Stimulated activated CD4-positive, alpha-beta T cell treated with anti-CD3 and anti-CD28 coated beads, Interleukin-4, amount 100 ng/mL, for 1 hour (primary cell): ENCODE measurements at regions not wholly inside any gene's neighbourhood (a gene's known extent, or its start where the extent isn't known, plus 50 kb on each side); places are given as distances from the start of the nearest gene placed in this dataset.

Experiments used
- DNase-seq: peaks from one replicate; pipeline ENCODE4 v3.0.0-alpha.2; 2020

DNA sequence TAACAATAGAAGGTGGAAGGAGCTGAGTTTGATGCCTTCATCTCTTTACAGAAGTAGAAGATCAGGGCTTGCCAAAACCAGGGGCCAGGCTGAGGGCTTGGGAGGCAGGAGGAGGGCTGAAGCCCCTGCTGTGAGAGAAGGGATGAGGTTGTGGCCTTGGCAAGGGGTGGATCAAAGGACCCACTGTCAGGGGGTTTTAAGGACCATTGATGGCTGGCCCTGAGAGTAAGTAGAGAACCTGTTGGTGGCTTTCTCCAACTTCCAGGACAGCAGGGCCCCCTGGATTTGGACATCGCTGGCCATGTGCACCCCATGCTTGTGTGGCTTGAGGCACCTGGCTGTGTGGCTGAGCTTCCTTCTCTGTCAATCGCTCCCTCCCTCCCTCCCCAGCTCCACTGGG is 927.7 kb downstream of the TBC1D22A start:
- no peak for DNase-seq

DNA sequence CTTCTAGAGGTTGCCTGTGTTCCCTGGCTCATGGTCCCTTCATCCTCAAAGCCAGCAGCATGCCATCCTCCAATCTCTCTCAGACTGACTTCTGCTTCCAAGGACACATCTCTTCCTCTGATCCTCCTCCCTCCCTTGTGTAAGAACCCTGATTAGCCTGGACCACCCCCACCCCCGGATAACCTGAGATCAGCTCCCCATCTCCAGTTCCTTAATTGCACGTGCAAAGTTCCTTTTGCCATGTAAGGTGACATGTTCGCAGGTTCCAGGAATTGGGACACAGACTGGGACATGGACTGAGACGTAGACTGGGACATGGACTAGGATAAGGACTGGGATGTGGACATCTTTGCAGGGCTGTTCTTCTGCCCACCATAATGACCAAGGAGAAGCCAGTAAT is 925.3 kb downstream of the TBC1D22A start:
- no peak for DNase-seq

- DNase-seq: no peak
Measured at GRCh38 chr22:47687346-47687655, 924.9 kb downstream of the TBC1D22A start.

DNA sequence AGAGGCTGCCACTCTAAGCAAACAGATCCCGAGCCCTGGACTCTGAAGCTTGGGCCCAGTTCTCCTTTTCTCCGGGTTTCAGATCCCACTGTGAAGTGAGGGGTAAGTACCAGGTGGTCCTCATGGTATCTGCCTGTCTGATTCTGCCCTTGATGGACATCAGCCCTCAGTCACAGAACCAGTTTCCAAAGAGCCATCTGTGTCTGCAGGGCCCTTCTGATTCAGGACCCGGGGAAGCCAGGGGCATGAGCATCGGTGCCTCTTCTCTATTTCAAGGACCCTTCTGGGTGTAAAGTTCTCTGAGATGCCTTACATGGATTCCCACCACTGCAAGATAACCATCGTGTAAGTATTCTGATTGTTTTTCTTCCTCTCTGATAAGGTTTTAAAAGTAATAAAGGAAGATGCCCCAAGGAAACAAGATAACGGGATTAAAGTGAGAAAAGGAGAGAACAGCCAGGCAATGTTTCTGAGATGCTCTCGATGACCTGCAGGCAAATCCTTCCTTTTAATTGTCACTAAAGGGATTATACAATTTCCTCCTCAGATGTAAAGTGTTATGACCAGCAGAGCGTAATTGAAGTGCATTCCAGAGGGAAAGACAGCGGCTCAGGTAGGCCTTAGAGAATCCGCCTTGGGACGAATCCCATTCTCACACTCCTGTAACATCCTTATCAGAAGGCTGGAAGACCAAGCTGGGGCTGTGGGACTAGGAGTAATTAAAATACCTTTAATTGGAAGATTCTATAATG is 924.3 kb downstream of the TBC1D22A start:
- DNase-seq: no peak

DNA sequence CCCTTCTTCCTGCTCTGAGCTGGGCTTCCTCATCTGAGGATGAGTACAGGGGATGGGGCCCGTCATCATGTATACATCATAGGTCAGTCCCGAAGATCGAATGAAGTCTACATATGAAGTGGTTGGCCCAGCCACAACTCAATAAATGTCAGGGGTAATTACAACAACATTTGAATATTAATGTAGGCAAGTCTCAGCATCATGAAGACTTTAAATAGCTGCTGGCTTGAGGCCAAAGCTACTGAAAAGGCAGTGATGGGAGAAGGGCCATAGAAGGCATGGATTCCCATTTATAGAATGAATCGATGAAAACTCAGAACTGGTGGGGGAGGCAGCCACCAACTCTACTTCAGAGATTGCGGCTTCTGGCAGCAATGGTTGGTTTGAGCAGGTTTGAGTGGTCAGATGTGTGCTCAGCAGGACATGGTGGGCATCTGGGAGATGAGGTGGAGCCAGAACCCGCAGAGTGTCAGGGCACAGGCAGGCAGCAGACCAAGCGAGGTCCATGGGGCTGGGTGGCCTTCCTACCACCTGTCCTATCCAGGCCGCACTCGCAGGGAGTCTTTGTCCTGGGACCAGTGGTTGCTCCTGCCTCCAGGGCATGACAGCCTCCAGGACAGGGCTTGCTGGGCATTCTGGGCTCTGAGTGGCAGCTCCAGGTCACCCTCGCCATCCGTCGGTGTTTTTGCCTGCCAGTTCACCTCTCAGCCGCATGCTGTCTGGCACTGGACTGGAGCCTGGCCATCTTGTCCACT is 919.1 kb downstream of the TBC1D22A start:
- no peak for DNase-seq

DNA sequence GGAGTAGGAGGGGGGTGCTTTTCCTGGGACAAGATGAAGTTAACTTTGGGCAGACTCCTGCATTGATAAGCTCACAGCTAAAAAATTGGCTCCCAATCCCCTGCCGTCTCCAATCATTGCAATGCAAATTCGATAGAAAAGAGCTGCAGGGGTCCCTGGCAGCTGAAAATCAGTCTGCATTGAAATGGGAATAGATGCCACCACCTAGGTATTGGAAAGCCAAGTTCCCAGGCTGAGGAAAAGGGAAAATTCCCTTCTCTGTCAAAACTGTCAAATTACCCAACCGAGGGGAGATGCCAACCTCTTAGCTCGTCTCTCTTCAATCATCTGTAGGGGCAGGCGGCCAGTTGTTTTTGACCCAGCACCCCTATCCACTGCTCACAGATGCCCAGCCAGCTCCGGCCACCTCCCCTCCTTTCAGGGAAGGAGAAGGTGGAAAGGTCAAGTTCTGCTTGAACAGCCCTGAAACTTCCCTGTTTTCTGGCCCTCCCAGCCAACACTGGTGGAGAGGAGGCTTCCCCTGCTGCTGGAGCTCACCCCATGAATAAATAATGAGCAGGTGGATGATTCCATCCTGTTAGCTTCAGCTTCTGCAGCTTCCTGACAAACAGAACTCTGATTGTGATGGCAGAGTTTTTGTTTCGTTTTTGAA is 916.3 kb downstream of the TBC1D22A start:
- DNase-seq: no peak

GRCh38 chr22:47678048-47678447 is 915.6 kb downstream of the TBC1D22A start:
- DNase-seq: no peak

DNA sequence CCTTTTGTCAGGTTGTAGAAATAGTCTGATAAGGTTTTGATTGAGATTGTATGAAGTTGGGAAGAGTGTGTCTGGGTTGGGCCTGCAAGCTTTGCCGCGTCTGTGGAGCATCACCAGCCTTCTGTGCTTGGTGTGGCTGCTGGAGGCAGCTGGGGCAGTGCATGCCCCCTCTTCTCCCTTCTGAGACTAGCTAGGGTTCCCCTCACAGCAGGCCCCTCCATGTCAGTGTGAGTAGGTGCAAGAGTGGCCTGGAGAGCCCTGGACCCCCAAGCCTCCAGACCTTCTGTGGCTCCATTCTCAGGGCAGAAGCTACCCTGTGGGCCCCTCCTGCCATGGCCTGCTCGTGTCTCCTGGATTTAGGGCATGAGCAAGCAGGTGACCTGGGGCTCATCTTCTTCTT is 914.2 kb downstream of the TBC1D22A start:
- no peak for DNase-seq

- no peak for DNase-seq
Measured at GRCh38 chr22:47674600-47674999, 912.1 kb downstream of the TBC1D22A start.

DNA sequence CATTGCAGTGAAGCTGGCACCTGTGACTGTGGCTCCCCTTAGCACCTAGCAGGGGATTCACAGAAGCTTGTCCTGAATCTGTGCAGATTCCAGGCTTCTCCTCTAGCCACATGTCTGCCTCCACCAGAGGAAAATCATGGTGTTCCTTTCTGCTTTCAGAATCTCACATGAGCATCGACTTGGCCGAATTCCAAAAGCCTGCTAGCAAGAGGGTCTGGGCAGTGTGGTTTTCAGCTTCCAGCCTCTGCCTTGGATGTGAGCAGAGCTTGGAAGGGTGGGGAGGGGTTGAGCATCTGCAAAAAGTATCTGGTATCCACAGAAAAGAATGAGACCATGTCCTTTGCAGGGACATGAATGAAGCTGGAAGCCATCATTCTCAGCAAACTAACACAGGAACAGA is 911.1 kb downstream of the TBC1D22A start:
- no peak for DNase-seq

GRCh38 chr22:47672526-47672925 is 910.1 kb downstream of the TBC1D22A start:
- no peak for DNase-seq

DNA sequence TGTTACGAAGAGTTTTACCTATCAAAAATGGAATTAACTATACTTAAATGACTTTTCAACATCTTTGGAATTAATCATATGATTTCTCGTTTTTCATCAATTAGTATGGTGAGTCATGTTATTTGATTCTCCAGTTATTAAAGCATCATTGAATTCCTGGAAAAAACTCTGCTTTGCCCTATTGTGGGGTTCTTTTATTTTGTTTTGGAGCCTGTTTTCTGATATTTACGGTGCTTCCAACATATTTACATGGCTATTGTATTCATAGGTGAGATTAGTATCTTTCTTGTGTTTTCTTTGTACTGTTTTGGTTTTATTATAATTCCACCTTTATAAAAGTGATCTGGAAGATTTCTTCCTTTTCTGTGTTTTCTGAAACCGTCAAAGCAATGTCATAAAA is 902.7 kb downstream of the TBC1D22A start:
- DNase-seq: no peak

DNA sequence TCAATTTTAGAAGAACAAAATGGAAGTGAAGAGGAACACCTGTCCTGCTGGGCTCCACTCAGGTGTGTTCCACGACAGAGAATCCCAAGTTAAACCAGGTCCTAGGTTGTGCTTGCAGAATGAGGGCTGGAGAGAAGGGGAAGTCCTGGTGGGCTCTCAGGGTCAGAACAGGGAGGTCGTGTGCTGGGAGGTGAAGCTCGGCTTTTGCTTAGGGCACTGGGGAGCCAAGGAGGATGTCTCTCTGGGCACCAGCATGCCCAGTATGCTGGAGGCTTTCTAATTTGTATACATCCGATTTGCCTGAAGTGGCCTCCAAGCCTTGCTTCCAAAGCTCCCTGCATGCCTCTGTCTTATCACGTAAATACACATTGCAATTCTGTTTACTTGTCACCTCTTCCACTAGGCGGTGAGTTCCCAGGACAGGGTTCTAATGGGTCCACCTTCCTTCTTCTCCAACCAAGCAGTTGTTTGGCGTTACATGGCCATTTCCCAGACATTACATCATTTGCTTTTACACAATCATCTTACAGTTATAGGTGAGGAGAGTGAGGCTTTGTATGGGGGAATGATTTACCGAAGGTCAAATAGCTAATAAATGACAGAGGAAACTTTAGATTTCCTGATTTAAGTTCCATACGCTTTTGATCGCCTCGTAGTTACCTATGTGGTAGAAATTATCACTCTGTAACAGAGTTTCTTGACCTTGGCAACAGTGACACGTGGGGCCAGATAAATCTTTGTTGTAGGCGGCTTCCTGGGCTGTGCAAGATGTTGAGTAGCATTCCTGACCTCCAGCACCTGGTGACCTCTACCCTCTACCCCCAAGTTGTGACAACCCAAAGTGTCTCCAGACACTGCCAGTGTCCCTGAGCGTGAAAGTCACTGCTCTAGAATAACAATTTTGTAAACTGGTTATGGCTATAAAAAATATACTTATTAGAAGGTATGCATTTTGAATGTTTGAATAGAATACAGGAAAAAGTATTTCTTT is 901.5 kb downstream of the TBC1D22A start:
- no peak for DNase-seq

- DNase-seq: no peak
Measured at GRCh38 chr22:47659467-47660223, 897.2 kb downstream of the TBC1D22A start.

DNA sequence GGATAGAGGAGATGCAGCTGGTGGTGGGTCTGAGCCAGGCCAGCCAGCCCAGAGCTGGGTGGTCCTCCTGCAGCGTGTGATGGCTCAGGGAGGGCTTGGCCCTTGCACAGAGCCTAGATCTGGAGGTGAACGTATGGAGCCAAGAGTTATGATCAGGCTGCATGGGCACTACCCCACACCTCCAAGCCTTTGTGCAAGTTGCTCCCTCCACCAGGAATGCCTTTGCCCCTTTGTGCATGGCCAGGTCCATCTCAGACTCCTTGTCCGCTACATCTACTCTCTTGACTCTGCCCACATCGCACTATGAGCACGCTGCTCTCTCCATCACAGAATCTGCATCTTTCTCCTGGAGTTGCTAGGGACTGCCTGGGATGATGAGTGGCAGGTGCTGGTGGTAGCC is 895.7 kb downstream of the TBC1D22A start:
- DNase-seq: no peak

DNA sequence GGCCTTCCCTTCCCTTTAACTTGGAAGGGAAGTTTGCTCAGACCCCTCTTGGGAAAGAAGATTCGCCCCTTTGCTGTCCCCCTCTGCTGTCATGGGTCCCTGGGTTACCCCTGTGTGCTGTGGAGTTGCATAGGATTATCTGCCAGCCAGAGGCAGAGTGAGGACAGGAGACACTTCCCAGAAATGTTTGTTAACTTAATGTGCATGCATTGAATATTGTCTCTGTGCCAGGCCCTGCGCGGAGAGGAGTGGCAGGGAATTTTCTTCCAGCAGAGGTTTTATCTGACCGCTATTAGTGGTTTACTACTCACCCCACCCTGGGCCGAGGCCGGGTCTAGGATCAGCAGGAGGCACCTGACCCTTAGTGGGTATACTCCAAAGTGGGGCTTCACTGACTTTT is 894.8 kb downstream of the TBC1D22A start:
- no peak for DNase-seq

DNA sequence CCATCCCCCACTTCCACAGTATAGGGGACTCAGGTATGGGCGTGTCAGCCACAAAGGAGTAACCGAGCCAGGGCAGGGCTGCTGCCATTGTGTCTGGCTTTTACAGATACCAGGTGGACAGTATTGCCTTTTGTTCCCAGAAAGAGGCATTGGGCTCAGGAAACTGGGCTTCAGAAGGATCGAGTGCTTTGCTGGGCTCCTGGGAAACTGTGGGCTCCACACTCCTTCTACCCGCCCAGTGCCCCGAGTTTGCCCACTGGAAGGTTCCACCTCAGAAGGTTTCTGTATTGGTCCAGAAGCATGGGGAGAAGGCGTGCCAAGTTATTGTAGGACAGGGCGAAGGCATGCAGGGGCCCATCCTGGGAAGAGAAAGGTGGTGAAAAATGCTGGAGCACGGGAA is 894.4 kb downstream of the TBC1D22A start:
- no peak for DNase-seq

DNA sequence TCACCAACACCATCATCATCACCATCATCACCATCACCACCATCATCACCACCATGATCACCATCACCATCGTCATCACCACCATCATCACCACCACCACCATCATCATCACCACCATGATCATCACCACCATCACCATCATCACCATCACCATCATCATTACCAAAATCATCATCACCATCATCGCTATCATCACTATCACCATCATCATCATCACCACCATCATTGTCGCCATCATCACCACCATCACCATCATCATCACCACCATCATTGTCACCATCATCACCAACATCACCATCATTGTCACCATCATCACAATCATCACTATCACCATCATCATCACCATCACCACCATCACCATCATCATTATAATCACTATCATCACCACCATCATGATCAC is 893.5 kb downstream of the TBC1D22A start:
- DNase-seq: no peak

GRCh38 chr22:47654922-47655491 is 892.6 kb downstream of the TBC1D22A start:
- DNase-seq: no peak

- DNase-seq: no peak
Measured at GRCh38 chr22:47653921-47654320, 891.5 kb downstream of the TBC1D22A start.

DNA sequence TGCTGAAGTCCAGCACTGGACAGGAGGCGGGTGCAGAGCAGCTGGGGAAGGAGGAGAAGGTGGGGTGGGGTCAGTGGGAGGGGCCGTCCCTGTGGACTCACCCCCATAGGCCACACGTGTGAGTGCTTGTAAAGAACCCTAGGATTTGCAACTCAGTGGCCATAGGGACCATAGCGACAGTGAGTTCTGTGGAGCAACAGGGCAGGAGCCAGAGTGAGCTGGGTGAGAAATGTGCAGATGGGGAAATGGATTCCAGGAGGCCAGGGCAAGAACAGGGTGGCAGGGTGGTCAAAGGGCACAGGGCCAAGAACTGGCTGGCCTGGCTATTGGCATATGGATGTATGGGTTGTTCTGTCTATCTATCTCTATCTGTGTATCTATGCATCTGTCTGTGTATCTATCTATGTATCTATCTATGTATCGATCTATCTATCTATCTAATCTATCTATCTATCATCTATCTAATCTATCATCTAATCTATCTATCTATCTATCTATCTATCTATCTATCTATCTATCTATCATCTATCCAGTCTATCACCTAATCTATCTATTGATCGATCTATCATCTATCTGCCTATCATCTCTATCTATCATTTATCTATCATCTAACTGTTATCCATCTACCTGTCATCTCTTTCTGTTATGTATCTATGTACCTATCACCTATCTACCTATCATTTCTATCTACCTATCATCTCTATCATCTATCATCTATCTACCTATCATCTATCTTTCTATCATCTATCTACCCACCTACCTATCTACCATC is 889.0 kb downstream of the TBC1D22A start:
- no peak for DNase-seq
